ENCODE measurements at regions not wholly inside any gene's neighbourhood (a gene's known extent, or its start where the extent isn't known, plus 50 kb on each side); places are given as distances from the start of the nearest gene placed in this dataset.

DNA sequence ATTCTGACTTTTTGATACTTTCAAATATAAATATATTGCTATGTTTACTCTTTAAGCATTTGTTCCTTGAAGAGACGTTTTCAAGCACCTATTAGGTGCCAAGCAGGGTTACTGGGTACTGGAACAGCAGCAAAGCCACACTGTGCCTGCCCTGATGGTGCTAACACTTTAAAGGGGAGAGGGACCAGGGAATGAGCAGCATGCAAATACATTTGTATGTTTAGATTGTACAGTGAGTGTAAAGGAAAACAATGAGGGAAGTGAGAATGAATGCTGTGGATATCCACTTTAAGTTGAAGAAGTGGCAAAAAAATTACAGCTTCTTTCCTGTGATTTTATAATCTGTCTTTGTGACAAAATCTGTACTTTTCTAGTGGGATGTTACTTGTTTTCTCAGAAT lies 400.2 kb upstream of the ATP11B start:
- TF ChIP-seq, protein P1, sequence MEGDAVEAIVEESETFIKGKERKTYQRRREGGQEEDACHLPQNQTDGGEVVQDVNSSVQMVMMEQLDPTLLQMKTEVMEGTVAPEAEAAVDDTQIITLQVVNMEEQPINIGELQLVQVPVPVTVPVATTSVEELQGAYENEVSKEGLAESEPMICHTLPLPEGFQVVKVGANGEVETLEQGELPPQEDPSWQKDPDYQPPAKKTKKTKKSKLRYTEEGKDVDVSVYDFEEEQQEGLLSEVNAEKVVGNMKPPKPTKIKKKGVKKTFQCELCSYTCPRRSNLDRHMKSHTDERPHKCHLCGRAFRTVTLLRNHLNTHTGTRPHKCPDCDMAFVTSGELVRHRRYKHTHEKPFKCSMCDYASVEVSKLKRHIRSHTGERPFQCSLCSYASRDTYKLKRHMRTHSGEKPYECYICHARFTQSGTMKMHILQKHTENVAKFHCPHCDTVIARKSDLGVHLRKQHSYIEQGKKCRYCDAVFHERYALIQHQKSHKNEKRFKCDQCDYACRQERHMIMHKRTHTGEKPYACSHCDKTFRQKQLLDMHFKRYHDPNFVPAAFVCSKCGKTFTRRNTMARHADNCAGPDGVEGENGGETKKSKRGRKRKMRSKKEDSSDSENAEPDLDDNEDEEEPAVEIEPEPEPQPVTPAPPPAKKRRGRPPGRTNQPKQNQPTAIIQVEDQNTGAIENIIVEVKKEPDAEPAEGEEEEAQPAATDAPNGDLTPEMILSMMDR (IDR thresholded peaks at IDR 0.05) = no peak
- no peak for TF ChIP-seq POLR2A (IDR thresholded peaks at IDR 0.05)

All from testis (tissue), 2 donors.